Tibial nerve (tissue), 3 donors: ENCODE measurements at regions not wholly inside any gene's neighbourhood (a gene's known extent, or its start where the extent isn't known, plus 50 kb on each side); places are given as distances from the start of the nearest gene placed in this dataset.
"Not testable (repeated sequence)": the region's sequence is repeated elsewhere in the genome, so short reads cannot be mapped to it uniquely, and the experiment has no call there.

Source experiments
- POLR2A ChIP-seq, 2 donors: fragments of 450-650 bp; IDR thresholded peaks; one replicate each; pipeline ENCODE4 v1.6.1; 2017; ENCODE audit warnings: antibody characterized with exemption in 2 of 2, mild to moderate bottlenecking in 2 of 2, moderate library complexity in 2 of 2
- TF ChIP-seq, protein P1 (sequence below), 5 experiments: fragments of 200-600 bp in 3 of 5; fragments of 450-650 bp in 2 of 5; sonication (generic) in 3 of 5; IDR thresholded peaks; one replicate each; pipeline ENCODE4 v1.5.1; 2016 to 2019; ENCODE audit warnings: antibody characterized with exemption in 5 of 5, mild to moderate bottlenecking in 3 of 5, moderate library complexity in 2 of 5

DNA sequence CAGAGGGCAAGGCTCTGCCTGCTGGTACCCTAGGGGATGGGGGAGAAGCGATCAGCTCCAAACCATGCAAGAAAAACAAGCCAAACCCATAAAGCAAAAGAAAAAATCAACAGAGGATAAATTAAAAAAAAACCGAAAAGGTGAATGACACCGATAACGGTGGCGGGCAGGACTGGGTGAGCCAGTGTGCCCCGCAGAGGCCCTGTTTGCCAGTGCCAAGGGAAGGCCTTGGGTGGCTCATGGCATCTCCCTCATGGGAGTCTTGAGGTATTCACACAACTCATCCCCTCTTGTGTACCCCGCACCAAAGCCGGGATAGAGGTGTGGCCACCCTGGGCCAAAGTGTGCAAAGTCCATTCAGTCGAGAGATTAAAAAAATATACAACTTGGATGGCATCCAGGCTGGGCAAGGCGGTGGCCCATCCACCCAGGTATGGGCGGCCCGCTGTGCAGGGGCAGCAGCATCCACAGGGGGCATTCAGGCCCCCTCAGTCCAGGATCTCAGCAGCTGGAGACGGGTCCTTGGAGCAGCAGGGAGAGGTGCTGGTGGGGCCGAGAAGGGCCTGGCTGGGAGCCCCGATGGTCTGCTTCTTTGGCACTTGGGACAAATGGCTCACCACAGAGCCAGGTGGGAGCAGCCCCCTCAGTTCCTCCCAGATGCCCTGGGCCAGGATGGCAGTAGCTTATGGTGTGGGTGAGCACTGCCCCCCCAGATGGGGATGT lies 80.8 kb downstream of the KCNJ18 start:
- TF ChIP-seq, protein P1, sequence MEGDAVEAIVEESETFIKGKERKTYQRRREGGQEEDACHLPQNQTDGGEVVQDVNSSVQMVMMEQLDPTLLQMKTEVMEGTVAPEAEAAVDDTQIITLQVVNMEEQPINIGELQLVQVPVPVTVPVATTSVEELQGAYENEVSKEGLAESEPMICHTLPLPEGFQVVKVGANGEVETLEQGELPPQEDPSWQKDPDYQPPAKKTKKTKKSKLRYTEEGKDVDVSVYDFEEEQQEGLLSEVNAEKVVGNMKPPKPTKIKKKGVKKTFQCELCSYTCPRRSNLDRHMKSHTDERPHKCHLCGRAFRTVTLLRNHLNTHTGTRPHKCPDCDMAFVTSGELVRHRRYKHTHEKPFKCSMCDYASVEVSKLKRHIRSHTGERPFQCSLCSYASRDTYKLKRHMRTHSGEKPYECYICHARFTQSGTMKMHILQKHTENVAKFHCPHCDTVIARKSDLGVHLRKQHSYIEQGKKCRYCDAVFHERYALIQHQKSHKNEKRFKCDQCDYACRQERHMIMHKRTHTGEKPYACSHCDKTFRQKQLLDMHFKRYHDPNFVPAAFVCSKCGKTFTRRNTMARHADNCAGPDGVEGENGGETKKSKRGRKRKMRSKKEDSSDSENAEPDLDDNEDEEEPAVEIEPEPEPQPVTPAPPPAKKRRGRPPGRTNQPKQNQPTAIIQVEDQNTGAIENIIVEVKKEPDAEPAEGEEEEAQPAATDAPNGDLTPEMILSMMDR (IDR thresholded peaks at IDR 0.05), result not testable (repeated sequence)
- TF ChIP-seq POLR2A (IDR thresholded peaks at IDR 0.05), result not testable (repeated sequence)
